GM18502 (cell line): ENCODE measurements at regions not wholly inside any gene's neighbourhood (a gene's known extent, or its start where the extent isn't known, plus 50 kb on each side); places are given as distances from the start of the nearest gene placed in this dataset.

Experiments
- ATAC-seq: cut with Tn5 transposase; IDR thresholded peaks from one replicate; pipeline ENCODE4 v1.9.1; 2021; ENCODE audit warnings: mild to moderate bottlenecking; ENCODE audit not compliant: unreplicated experiment, poor library complexity

DNA sequence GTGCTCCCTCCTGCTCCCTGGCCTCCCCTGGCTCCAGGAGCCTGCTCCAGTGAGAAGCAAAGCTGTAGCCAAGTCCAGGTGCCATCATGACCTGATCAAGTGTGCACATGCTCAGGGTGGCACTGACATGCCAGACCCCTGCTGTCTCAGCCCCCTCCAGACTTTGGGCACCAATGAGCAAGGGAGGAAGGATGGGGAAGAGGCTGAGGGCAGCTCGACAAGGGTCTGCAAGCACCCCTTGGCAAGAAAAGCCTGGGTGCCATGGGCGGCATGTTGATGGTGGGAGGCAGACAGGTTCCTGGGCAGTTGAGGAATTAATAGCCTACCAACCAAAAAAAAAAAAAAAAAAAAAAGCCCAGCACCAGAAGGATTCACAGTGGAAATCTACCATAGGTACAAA, 942.6 kb upstream of the PRMT6 start:
- no peak for ATAC-seq

- ATAC-seq: no peak
Measured at GRCh38 chr1:106120789-106121188, 935.7 kb upstream of the PRMT6 start.

GRCh38 chr1:106121728-106122127, 934.7 kb upstream of the PRMT6 start:
- ATAC-seq: no peak

DNA sequence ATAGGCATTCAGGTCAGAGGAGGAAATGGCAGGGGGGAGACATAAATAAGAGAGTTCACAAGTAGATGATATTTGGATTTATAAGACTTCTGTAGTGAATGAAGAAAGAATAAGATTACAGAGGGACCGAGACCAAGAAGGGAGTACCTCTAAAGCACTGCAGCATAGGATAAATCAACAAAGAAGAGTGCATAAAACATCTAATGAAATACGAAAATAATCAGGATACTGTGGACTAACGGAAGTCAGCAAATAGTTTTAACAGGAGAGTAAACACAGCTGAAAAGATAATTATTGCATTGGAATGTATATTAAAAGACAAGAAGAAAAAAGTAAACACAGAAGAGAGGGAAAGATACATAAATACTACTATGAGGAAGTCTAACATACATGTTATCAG, 921.9 kb upstream of the PRMT6 start:
- no peak for ATAC-seq

DNA sequence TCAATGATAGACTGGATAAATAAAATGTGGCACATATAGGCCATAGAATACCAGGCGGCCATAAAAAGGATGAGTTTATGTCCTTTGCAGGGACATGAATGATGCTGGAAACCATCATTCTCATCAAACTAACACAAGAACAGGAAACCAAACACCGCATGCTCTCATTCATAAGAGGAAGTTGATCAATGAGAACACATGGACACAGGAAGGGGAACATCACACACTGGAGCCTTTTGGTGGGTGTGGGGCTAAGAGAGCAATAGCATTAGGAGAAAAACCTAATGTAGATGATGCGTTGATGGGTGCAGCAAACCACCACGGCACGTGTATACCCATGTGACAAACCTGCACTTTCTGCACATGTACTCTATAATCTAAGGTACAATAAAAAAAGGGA, 883.4 kb upstream of the PRMT6 start:
- no peak for ATAC-seq

DNA sequence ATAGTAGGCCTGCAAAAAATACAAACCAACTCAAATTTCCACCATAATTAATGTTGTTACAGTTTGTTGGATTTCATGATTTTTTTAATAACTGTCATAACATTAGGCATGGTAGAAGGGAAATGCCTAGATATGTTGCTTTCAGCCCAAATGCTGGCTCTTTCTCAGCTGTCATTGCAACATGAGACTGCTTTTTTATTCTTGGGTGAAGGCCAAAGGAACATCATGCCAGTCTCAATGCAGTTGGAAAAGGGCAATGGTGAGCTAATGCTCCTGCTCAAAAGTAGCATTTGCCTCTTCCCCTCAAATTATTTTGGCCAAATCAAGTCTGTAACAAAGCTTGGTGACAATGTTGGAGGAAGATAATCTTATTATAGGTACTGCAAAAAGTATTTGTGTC, 877.7 kb upstream of the PRMT6 start:
- no peak for ATAC-seq

GRCh38 chr1:106181866-106182265, 874.6 kb upstream of the PRMT6 start:
- ATAC-seq: no peak

DNA sequence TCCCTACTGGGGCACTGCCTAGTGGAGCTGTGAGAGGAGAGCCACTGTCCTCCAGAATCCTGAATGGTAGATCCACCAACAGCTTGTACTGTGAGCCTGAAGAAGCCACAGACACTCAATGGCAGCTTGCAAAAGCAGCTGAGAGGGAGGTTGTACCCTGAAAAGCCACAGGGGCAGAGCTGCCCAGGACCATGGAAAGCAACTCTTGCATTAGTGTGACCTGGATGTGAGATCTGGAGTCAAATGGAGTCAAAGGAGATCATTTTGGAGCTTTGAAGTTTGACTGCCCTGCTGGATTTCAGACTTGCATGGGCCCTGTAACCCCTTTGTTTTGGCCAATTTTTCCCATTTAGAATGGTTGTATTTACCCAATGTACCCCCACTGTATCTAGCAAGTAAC, 871.4 kb upstream of the PRMT6 start:
- no peak for ATAC-seq

- no peak for ATAC-seq
Measured at GRCh38 chr1:106189780-106190179, 866.7 kb upstream of the PRMT6 start.

DNA sequence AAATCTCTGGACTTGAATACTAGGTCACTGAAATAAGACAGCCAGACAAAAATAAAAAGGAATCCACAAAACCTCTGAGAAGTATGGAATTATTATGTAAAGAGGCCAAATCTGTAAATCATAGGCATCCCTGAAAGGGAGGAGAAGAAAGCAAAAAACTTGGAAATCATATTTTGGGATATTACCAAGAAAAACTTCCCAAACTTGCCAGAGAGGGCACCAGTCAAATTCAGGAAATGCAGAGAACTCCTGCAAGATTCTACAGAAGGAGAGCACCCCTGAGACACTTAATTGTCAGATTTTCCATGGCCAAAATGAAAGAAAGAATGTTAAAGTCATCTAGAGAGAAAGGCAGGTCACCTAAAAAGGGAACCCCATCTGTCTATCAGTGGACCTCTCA, 862.3 kb upstream of the PRMT6 start:
- no peak for ATAC-seq

- no peak for ATAC-seq
Measured at GRCh38 chr1:106200711-106201110, 855.8 kb upstream of the PRMT6 start.

DNA sequence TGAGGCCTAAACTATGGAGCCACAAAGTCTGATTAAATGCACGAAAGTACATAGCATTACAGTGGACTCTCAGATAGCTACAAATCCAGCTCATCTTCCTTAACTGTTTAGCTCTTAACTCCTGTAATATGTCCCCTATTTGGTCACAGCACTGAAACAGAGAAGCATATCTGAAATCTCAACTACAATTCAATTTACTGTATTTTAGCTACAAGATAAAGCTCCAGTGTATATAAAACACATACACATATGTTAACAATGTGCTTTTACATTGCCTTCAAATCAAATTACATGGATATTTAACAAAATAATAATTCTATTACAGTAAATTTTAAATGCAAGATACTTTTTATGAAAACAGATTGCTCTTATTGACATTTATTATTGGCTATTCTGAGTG, 849.3 kb upstream of the PRMT6 start:
- no peak for ATAC-seq

DNA sequence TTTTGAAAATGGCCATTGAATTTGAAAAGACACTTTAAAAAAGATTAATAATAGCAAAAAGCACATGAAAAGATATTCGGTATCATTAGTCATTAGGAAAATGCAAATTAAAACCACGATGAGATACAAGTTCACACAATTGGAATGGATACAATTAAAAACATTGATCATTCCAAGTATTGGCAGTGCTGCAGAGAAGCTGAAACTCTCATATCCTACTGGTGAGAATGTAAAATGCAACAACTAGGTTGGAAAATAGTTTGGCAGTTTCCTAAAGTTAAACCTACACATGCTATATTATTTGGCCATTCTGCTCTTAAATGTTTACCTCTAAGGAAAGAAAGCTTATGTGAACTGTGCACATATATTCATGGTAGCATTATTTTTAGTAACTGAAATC, 838.7 kb upstream of the PRMT6 start:
- ATAC-seq: no peak

DNA sequence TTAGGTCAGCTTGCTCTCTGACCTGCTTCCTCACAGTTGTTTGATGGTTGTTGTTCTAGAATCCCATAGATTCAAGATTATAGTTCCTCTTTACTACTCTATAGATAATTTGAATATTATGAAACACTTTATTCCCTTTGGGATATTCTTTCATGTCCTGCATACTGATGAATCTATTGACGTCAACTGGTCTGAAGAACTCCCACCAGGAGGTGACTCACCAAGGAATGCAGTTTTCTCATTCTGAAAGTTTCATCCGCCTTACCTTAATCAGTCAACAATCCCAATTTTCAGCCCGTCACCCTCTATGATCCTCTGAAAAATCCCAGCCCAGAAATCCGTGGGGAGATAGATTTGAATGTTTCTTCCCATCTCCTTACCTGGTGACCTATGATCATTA, 834.1 kb upstream of the PRMT6 start:
- ATAC-seq: no peak

GRCh38 chr1:106223213-106223612, 833.3 kb upstream of the PRMT6 start:
- ATAC-seq: no peak

- no peak for ATAC-seq
Measured at GRCh38 chr1:106224426-106224825, 832.0 kb upstream of the PRMT6 start.

DNA sequence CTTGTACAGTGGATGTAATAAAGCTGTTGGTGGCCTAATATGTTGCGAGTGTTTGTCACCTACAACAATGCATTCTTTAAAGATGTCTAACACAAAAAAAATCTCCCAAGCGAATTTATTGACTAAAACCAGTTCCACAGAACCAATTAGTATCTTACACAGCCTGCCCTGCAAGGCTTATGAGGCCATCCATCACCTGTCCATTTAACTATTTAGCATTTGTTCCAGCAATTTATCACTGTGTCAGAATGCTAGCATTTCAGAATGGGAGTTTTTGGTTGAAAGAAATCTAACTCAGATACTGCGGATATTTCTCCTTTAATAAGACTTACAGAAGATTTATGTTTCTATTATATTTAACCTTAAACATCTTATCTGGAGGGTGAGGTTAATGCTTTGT, 831.1 kb upstream of the PRMT6 start:
- no peak for ATAC-seq

GRCh38 chr1:106226550-106226949, 829.9 kb upstream of the PRMT6 start:
- ATAC-seq: no peak

DNA sequence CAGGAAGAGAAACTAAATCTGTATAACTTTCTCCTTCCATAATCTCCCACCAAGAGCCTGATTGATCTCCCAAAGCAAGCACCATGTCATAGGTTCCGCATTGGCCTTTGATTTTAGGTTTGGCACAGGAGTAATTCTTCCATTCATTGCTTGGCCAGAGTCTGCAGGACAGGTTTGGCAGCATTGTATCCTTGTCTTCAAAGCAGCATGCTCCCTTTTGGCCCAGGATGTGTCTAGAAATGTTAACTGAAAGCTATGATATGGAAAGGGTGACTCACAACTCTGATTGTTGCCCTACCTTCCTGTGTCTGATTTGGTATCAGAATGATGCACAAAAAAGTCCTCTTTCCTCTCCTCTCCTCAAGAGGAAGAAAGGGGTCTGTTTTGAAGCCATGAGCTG, 824.3 kb upstream of the PRMT6 start:
- no peak for ATAC-seq

GRCh38 chr1:106233511-106233910, 823.0 kb upstream of the PRMT6 start:
- ATAC-seq: no peak

DNA sequence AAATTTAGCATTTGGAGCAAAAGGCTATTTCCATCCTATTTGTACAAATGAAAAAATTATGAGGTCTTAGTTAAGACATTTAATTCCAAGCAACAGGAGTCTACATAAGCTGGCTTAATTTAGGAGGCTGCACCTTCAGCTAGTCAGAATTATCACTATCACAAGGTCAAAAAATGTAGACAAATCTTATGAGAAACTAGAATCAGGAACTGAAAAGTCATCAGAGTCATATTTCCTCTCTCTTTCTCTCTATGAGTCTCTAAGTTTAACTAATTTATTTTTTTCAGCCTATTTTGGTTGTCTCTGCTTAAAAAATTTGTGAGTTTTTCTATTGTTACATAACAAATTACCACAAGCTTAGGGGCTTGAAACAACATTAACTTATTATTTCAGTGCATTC, 807.1 kb upstream of the PRMT6 start:
- no peak for ATAC-seq

- ATAC-seq: no peak
Measured at GRCh38 chr1:106249810-106250209, 806.7 kb upstream of the PRMT6 start.

DNA sequence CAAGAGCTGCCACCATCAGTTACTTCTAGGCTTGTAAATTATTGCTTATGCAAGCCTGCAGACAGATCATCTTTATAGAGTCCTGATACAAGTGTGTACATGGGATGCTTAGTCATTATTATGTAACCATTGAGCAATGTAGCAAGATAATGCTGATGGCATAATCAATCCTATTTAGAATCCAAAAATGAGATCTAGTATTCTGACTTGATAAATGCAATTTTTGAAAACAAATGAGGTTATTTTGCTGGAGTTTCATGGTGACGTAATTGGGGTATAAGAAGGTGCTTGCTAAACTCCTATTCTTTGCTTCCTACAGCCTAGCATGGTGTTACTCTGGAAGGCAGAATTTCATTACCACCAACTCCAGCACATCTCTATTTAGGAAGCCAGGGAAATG, 801.7 kb upstream of the PRMT6 start:
- ATAC-seq: no peak
